Esophagus squamous epithelium (tissue), 5 donors: ENCODE measurements at regions not wholly inside any gene's neighbourhood (a gene's known extent, or its start where the extent isn't known, plus 50 kb on each side); places are given as distances from the start of the nearest gene placed in this dataset.
"Not testable (repeated sequence)": the region's sequence is repeated elsewhere in the genome, so short reads cannot be mapped to it uniquely, and the experiment has no call there.

Experiments used
- DNase-seq: peaks from one replicate; lab custom pipeline; 2025; lab: John Stamatoyannopoulos, UW
- H3K27ac ChIP-seq, 4 donors: fragments of 200-600 bp; sonication (generic); one replicate each; pipeline ENCODE4 v1.5.1; 2016 to 2019; ENCODE audit warnings: mild to moderate bottlenecking in 1 of 4
- H3K27me3 ChIP-seq, 4 donors: fragments of 200-600 bp; sonication (generic); 1 replicate in 3 of 4; 2 replicates in 1 of 4; pipeline versions ENCODE4 v1.5.1 to v1.6.0; 2017 to 2021; ENCODE audit warnings: antibody characterized with exemption in 1 of 4
- H3K36me3 ChIP-seq, 3 donors: fragments of 200-600 bp; sonication (generic); one replicate each; pipeline ENCODE4 v1.5.1; 2016 to 2019
- H3K4me1 ChIP-seq, 3 donors: fragments of 200-600 bp; sonication (generic); one replicate each; pipeline ENCODE4 v1.5.1; 2017 to 2019
- H3K4me3 ChIP-seq, 4 donors: fragments of 200-600 bp; sonication (generic); 1 replicate in 3 of 4; 2 replicates in 1 of 4; pipeline ENCODE4 v1.5.1; 2016 to 2019; ENCODE audit warnings: mild to moderate bottlenecking in 2 of 4, moderate library complexity in 1 of 4
- H3K9me3 ChIP-seq, 3 donors: fragments of 200-600 bp; sonication (generic); one replicate each; pipeline ENCODE4 v1.5.1; 2016 to 2019
- POLR2A ChIP-seq, 4 donors: fragments of 450-650 bp; IDR thresholded peaks; one replicate each; pipeline ENCODE4 v1.6.1; 2017; ENCODE audit warnings: antibody characterized with exemption in 4 of 4, mild to moderate bottlenecking in 4 of 4, moderate library complexity in 3 of 4
- WGBS, 2 donors: methylation state at CpG; one replicate each; pipeline ENCODE4 v1.1.5; 2018; 5-methylcytosine and 5-hydroxymethylcytosine counted together
- intact Hi-C: fragments of 100-400 bp; cut with DNase I; formaldehyde crosslinking; loops from one replicate; pipeline ENCODE4 v1.15.0; 2022
- TF ChIP-seq, protein P1 (sequence below), 6 experiments: fragments of 450-650 bp in 4 of 6; fragments of 200-600 bp in 2 of 6; sonication (generic) in 2 of 6; IDR thresholded peaks; one replicate each; pipeline ENCODE4 v1.5.1; 2016 to 2019; ENCODE audit warnings: antibody characterized with exemption in 6 of 6, mild to moderate bottlenecking in 4 of 6, moderate library complexity in 4 of 6
- donor health status: DM: yes; HTN: yes; CAD: no.

DNA sequence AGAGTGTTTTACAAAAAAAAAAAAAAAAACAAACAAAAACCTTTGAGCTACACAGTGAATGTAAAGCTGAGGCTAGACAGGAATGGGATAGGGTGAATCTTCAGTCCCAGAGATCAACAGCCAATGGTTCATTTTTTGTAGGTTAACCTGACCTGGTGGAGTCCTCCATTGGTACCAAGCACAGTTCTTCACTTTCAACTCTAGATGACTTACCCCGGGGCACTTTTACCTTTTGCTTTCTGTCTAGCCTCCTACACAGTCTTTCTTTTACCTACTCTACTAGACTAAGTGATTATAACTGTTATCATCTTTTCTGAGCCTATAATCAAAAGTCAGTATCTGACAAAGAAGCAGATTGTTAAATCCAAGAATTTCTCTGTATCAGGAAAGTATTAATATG is 50.9 kb downstream of the ANXA2R start:
- WGBS, 2 donors, result 54 to 86% methylated on average over 1 of the region's 1 CpG
- peaks cover 0 to 7% (median 0%) of the 10 kb centered on the region in 3 donors for H3K9me3 ChIP-seq
- peaks cover 0 to 72% (median 17%) of the 10 kb centered on the region in 4 donors for H3K27me3 ChIP-seq
- H3K36me3 ChIP-seq, result no peaks in the 10 kb centered on the region
- TF ChIP-seq POLR2A (IDR thresholded peaks at IDR 0.05), result no peak
- TF ChIP-seq, protein P1, sequence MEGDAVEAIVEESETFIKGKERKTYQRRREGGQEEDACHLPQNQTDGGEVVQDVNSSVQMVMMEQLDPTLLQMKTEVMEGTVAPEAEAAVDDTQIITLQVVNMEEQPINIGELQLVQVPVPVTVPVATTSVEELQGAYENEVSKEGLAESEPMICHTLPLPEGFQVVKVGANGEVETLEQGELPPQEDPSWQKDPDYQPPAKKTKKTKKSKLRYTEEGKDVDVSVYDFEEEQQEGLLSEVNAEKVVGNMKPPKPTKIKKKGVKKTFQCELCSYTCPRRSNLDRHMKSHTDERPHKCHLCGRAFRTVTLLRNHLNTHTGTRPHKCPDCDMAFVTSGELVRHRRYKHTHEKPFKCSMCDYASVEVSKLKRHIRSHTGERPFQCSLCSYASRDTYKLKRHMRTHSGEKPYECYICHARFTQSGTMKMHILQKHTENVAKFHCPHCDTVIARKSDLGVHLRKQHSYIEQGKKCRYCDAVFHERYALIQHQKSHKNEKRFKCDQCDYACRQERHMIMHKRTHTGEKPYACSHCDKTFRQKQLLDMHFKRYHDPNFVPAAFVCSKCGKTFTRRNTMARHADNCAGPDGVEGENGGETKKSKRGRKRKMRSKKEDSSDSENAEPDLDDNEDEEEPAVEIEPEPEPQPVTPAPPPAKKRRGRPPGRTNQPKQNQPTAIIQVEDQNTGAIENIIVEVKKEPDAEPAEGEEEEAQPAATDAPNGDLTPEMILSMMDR (IDR thresholded peaks at IDR 0.05), result no peak
- H3K4me3 ChIP-seq, result peak overlapping the region in 1 of 4 donors; percentile 24
- no peak for DNase-seq
- peak overlapping the region in 2 of 4 donors; percentile 2 to 21 for H3K27ac ChIP-seq
- intact Hi-C loops, result no loop called here
- peaks cover 0 to 53% (median 7%) of the 10 kb centered on the region in 3 donors for H3K4me1 ChIP-seq

DNA sequence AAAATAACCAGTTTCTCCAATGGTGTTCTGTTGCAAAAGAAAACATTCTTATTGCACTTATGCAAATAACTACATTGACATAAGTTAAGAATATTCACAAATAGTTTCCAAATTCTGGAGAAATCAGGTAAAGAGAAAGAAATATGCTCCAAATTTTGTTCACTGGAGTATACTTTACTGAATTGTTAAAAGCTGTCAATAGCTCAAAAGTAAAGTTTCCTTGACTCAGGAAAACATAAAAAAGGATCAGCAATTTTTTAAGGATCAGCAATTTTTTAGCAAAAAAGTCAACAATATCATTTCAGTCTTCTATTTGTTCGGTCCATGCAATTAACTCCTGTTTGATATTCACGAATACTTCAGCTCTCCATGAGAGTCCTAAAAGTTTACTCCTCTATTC is 51.6 kb downstream of the ANXA2R start:
- H3K27me3 ChIP-seq, result peaks cover 0 to 70% (median 14%) of the 10 kb centered on the region in 4 donors
- no peak for DNase-seq

DNA sequence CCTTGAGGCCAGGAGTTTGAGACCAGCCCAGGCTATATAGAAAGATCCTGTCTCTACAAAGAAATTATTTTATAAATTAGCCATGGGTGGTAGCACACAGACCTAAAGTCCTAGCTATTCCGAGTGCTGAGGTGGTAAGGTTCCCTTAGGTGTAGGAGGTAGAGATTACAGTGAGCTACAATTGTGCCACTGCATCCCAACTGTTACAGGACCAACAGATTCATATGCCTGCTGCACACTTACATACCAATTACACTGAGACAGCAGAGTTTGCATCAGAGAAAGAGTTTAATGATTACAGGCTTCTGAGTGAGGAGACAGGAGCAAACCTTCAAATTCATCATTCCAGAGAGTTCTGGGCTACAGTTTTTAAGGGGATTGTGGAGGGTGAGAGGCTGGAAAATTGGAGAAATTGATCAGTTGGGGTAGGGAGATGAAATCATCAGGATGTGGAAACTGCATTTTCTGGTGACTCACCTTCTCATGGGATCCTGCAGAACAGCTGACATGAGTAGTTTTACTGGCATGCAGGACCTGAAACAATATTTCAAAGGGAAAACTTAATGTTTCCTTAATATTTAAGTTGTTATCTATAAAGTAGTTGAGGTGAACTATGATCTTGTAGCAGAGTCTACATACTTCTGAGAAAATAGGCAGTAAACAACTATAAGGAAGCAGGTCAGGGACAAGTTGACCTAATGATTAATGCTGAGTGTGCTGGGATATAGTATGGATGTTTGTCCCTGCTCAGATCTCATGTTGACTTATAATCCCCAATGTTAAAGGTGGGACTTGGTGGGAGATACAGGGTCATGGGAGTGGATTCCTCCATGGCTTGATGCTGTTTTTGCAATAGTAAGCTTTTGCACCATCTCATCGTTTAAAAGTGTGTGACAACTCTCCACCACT is 54.7 kb downstream of the ANXA2R start:
- intact Hi-C loops, result no loop called here
- no peaks in the 10 kb centered on the region for H3K9me3 ChIP-seq
- H3K4me1 ChIP-seq, result peaks cover 0 to 40% (median 7%) of the 10 kb centered on the region in 3 donors
- no peak for DNase-seq
- no peaks in the 10 kb centered on the region for H3K36me3 ChIP-seq
- peak overlapping the region; percentile 34 to 60 (median 52) for H3K27ac ChIP-seq
- H3K4me3 ChIP-seq, result no peak overlapping the region
- peaks cover 0 to 53% (median 0%) of the 10 kb centered on the region in 4 donors for H3K27me3 ChIP-seq
- WGBS, 2 donors, result 81 to 85% methylated on average over 2 of the region's 2 CpGs
- TF ChIP-seq POLR2A (IDR thresholded peaks at IDR 0.05), result no peak
- TF ChIP-seq, protein P1 (IDR thresholded peaks at IDR 0.05), result no peak

More for the DNA sequence above, 51.6 kb downstream of the ANXA2R start:
- Histone ChIP-seq H3K4me1 (peaks cover 0 to 55% (median 7%) of the 10 kb centered on the region in 3 donors), H3K27ac (no peak overlapping the region), H3K9me3 (peaks cover 0 to 2% (median 0%) of the 10 kb centered on the region in 3 donors), H3K36me3 (no peaks in the 10 kb centered on the region), H3K4me3 (no peak overlapping the region)
- 82 to 97% methylated on average over 2 of the region's 2 CpGs for WGBS, 2 donors
- TF ChIP-seq, protein P1 (IDR thresholded peaks at IDR 0.05), result no peak
- no peak for TF ChIP-seq POLR2A (IDR thresholded peaks at IDR 0.05)
- intact Hi-C loops, result no loop called here

DNA sequence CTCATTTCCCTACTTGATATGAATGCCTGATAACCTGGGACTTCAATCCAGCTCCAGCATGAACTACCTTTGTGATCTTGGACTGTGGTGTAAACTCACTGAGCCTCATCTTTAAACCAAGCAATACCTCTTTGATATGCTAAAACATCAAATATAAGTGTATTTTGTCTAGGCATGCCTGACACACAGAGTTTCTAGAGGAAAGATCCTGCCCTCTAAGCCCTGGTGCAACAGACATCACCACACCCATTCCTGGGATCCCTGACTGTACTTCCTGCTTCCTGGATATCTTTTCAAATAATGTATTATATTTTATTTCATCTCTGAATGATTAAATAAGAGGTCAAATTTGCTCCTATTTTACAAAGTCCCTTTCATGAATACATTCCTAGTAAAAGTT is 55.8 kb downstream of the ANXA2R start:
- TF ChIP-seq, protein P1 (IDR thresholded peaks at IDR 0.05), result no peak
- TF ChIP-seq POLR2A (IDR thresholded peaks at IDR 0.05), result no peak
- Histone ChIP-seq H3K36me3 (no peaks in the 10 kb centered on the region), H3K4me1 (peaks cover 0 to 35% (median 3%) of the 10 kb centered on the region in 3 donors), H3K27ac (peak overlapping the region in 3 of 4 donors; percentile 47 to 60 (median 48)), H3K9me3 (no peaks in the 10 kb centered on the region), H3K27me3 (peaks cover 0 to 42% (median 0%) of the 10 kb centered on the region in 4 donors), H3K4me3 (no peak overlapping the region)
- intact Hi-C loops, result no loop called here
- DNase-seq, result no peak

DNA sequence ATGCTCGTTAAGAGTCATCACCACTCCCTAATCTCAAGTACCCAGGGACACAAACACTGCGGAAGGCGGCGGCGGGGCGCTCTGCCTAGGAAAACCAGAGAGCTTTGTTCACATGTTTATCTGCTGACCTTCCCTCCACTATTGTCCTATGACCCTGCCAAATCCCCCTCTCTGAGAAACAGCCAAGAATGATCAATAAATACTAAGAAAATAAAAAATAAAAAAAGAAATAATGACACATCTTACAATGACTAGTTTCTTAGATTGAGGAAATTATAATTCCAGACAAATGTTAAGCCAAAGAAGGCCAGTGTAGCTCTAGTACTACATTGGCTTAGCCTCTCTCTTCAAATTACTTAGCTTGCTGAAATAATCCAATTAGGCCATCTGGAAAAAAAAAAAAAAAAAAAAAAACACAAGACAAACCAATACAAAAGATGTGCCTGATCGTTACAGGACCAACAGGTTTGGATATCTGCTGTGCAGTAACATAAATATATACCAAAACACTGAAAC is 58.0 kb downstream of the ANXA2R start:
- DNase-seq, result no peak
- Histone ChIP-seq H3K9me3 (no peaks in the 10 kb centered on the region), H3K27ac (peak overlapping the region in 3 of 4 donors; percentile 1 to 58 (median 3)), H3K36me3 (no peaks in the 10 kb centered on the region), H3K27me3 (peaks cover 0 to 27% (median 0%) of the 10 kb centered on the region in 4 donors), H3K4me1 (peaks cover 0 to 35% (median 3%) of the 10 kb centered on the region in 3 donors), H3K4me3 (no peak overlapping the region)
- intact Hi-C loops, result no loop called here
- TF ChIP-seq, protein P1 (IDR thresholded peaks at IDR 0.05), result no peak
- TF ChIP-seq POLR2A (IDR thresholded peaks at IDR 0.05), result no peak
- 19 to 29% methylated on average over 6 to 7 of the region's 7 CpGs for WGBS, 2 donors

DNA sequence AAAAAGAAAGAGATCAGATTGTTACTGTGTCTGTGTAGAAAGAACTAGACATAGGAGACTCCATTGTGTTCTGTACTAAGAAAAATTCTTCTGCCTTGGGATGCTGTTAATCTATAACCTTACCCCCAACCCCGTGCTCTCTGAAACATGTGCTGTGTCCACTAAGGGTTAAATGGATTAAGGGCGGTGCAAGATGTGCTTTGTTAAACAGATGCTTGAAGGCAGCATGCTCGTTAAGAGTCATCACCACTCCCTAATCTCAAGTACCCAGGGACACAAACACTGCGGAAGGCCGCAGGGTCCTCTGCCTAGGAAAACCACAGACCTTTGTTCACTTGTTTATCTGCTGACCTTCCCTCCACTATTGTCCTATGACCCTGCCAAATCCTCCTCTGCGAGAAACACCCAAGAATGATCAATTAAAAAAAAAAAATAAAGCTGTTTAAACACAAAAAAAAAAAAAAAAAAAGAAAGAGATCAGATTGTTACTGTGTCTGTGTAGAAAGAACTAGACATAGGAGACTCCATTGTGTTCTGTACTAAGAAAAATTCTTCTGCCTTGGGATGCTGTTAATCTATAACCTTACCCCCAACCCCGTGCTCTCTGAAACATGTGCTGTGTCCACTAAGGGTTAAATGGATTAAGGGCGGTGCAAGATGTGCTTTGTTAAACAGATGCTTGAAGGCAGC is 58.6 kb downstream of the ANXA2R start:
- H3K4me1 ChIP-seq, result peaks cover 0 to 35% (median 3%) of the 10 kb centered on the region in 3 donors

DNA sequence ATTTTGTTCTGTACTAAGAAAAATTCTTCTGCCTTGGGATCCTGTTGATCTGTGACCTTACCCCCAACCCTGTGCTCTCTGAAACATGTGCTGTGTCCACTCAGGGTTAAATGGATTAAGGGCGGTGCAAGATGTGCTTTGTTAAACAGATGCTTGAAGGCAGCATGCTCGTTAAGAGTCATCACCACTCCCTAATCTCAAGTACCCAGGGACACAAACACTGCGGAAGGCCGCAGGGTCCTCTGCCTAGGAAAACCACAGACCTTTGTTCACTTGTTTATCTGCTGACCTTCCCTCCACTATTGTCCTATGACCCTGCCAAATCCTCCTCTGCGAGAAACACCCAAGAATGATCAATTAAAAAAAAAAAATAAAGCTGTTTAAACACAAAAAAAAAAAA is 59.1 kb downstream of the ANXA2R start:
- intact Hi-C loops, H3K27ac ChIP-seq, H3K4me3 ChIP-seq, DNase-seq, H3K9me3 ChIP-seq, H3K36me3 ChIP-seq: not testable (repeated sequence)
- Histone ChIP-seq H3K27me3 (peaks cover 0 to 19% (median 0%) of the 10 kb centered on the region in 4 donors), H3K4me1 (peaks cover 0 to 35% (median 3%) of the 10 kb centered on the region in 3 donors)
- whole genome bisulfite sequencing, 2 donors, result no CpG with 5 or more reads among the region's 5 CpGs

More for the DNA sequence above, 58.6 kb downstream of the ANXA2R start:
- H3K4me3 ChIP-seq, H3K9me3 ChIP-seq, H3K36me3 ChIP-seq, DNase-seq, H3K27ac ChIP-seq, intact Hi-C loops: not testable (repeated sequence)
- no CpG with 5 or more reads among the region's 8 CpGs for WGBS, 2 donors
- H3K27me3 ChIP-seq, result peaks cover 0 to 21% (median 0%) of the 10 kb centered on the region in 4 donors
